ENCODE measurements at regions not wholly inside any gene's neighbourhood (a gene's known extent, or its start where the extent isn't known, plus 50 kb on each side); places are given as distances from the start of the nearest gene placed in this dataset.

DNA sequence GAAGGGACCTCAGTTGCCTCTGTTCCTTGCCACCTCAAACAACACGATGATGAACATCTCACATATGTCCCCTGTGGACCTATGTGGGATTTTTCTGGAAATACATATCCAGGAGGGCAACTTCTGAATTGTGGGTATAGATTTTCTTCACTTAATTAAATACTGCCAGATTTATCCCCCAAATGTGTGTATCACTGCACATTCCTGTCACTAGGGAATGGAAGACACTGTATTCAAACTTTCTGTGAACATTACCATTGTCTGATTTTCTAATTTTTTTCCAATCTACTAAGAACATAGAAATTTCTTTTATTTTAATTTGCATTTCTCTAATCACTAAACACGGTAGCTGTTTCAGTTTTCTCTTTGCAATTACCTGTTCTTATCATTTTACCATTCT lies 102.0 kb upstream of the MRPS22 start:
- TF ChIP-seq, protein P1, sequence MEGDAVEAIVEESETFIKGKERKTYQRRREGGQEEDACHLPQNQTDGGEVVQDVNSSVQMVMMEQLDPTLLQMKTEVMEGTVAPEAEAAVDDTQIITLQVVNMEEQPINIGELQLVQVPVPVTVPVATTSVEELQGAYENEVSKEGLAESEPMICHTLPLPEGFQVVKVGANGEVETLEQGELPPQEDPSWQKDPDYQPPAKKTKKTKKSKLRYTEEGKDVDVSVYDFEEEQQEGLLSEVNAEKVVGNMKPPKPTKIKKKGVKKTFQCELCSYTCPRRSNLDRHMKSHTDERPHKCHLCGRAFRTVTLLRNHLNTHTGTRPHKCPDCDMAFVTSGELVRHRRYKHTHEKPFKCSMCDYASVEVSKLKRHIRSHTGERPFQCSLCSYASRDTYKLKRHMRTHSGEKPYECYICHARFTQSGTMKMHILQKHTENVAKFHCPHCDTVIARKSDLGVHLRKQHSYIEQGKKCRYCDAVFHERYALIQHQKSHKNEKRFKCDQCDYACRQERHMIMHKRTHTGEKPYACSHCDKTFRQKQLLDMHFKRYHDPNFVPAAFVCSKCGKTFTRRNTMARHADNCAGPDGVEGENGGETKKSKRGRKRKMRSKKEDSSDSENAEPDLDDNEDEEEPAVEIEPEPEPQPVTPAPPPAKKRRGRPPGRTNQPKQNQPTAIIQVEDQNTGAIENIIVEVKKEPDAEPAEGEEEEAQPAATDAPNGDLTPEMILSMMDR (IDR thresholded peaks at IDR 0.05; ENCODE audit: borderline replicate concordance, extremely low read depth, low read length, poor library complexity, severe bottlenecking): no peak
- TF ChIP-seq EZH2 (IDR thresholded peaks at IDR 0.05; ENCODE audit: borderline replicate concordance, low read depth, low read length, severe bottlenecking): no peak

Measured in DND-41 (cell line).